ENCODE measurements at regions not wholly inside any gene's neighbourhood (a gene's known extent, or its start where the extent isn't known, plus 50 kb on each side); places are given as distances from the start of the nearest gene placed in this dataset.

DNA sequence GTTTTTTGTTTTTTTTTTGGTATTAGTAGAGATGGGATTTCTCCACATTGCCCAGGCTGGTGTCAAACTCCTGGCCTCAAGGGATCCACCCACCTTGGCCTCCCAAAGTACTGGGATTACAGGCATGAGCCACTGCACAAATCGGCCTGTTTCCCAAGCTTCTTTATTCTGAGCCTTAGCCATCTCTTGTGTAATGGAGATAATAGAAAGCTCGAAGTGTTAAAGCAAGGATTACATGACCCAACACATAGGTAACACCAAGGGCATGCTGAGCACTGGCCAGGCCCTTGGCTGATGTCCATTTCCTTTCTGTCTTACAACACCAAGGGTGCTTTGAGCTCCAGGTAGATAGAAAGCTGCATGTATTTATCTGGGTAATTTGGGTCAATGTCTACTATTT, 187.8 kb upstream of the MEX3C start:
- no peak for DNase-seq
- Histone ChIP-seq H3K27ac (no peak overlapping the region), H3K36me3 (replicated peaks) (no peaks in the 10 kb centered on the region), H3K4me3 (ENCODE audit: low read depth, low read length) (no peak overlapping the region), H3K27me3 (replicated peaks) (no peaks in the 10 kb centered on the region)
- TF ChIP-seq, protein P1, sequence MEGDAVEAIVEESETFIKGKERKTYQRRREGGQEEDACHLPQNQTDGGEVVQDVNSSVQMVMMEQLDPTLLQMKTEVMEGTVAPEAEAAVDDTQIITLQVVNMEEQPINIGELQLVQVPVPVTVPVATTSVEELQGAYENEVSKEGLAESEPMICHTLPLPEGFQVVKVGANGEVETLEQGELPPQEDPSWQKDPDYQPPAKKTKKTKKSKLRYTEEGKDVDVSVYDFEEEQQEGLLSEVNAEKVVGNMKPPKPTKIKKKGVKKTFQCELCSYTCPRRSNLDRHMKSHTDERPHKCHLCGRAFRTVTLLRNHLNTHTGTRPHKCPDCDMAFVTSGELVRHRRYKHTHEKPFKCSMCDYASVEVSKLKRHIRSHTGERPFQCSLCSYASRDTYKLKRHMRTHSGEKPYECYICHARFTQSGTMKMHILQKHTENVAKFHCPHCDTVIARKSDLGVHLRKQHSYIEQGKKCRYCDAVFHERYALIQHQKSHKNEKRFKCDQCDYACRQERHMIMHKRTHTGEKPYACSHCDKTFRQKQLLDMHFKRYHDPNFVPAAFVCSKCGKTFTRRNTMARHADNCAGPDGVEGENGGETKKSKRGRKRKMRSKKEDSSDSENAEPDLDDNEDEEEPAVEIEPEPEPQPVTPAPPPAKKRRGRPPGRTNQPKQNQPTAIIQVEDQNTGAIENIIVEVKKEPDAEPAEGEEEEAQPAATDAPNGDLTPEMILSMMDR (IDR thresholded peaks at IDR 0.05; ENCODE audit: low read depth, low read length, missing control alignments), result no peak
- in situ Hi-C loops (cut with HindIII; ENCODE audit: low pct_ligation_motif_present, low sequenced_read_pairs), result no loop called here

DNA sequence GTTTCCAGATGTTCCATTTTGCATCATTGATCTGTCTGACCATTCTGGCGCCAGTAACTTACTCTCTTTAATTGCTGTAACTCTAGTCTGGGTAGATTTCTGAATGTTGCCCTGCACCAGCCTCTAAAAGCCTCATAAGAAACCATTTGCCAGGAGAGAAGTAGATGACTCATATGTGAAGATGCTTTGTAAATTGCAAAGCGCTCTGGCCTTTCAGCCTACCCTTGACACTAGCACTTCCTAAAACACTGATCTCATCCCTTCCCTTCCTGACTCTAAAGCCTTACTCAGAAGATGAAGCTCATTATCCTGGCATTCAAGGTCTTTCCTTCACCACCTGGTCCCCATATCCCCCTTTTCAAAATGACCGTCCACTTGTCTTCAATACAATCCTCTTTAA, 193.2 kb upstream of the MEX3C start:
- no peak overlapping the region for H3K4me3 ChIP-seq (ENCODE audit: low read depth, low read length)
- peak; percentile 7 for DNase-seq
- TF ChIP-seq, protein P1 (IDR thresholded peaks at IDR 0.05; ENCODE audit: low read depth, low read length, missing control alignments), result no peak
- no peaks in the 10 kb centered on the region for H3K27me3 ChIP-seq (replicated peaks)
- H3K27ac ChIP-seq, result no peak overlapping the region
- no peaks in the 10 kb centered on the region for H3K36me3 ChIP-seq (replicated peaks)
- in situ Hi-C loops (cut with HindIII; ENCODE audit: low pct_ligation_motif_present, low sequenced_read_pairs), result no loop called here

DNA sequence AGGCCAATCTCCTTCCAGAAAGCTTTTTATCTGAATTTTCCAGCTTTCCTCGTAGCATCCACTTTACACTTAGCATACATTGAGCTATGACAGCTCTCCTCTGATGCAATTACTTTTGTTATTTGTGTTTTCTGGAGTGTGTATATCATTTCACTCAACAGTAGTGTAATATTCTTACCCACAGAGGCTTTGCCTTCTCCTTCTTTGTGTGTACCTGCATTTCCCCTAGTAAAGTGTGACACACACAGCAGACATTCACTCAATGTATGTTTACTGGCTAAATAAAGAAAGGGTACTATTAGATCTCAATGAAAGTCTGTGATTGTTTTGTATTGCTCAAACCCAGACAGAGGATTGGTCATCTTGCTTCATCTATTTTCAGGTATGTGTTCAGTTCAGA, 193.7 kb upstream of the MEX3C start:
- no peaks in the 10 kb centered on the region for H3K27me3 ChIP-seq (replicated peaks)
- DNase-seq, result no peak
- no peak overlapping the region for H3K4me3 ChIP-seq (ENCODE audit: low read depth, low read length)
- in situ Hi-C loops (cut with HindIII; ENCODE audit: low pct_ligation_motif_present, low sequenced_read_pairs), result no loop called here
- H3K36me3 ChIP-seq (replicated peaks), result no peaks in the 10 kb centered on the region
- TF ChIP-seq, protein P1 (IDR thresholded peaks at IDR 0.05; ENCODE audit: low read depth, low read length, missing control alignments), result no peak
- no peak overlapping the region for H3K27ac ChIP-seq

DNA sequence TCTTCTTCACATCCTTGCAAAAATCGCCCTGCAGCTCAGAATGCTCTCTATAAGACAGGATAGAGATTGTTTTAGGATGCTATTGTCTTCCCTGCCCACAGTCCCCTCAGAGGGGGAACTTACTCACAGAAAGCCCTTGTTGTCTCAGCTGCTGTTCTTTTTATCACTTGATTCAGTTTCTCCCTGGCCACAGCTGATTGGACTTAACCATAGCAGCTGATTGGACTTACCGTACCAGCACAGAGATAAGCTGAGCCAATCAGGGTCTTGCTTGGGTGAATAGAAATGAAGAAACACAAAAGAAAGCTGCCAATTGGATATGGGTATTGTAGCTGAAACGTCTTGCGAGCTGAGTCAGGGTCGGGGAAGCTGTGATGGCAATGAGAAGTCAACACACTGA, 194.2 kb upstream of the MEX3C start:
- DNase-seq, result no peak
- Histone ChIP-seq H3K4me3 (ENCODE audit: low read depth, low read length) (no peak overlapping the region), H3K27me3 (replicated peaks) (no peaks in the 10 kb centered on the region), H3K27ac (no peak overlapping the region), H3K36me3 (replicated peaks) (no peaks in the 10 kb centered on the region)
- in situ Hi-C loops (cut with HindIII; ENCODE audit: low pct_ligation_motif_present, low sequenced_read_pairs), result no loop called here
- TF ChIP-seq, protein P1 (IDR thresholded peaks at IDR 0.05; ENCODE audit: low read depth, low read length, missing control alignments), result no peak

DNA sequence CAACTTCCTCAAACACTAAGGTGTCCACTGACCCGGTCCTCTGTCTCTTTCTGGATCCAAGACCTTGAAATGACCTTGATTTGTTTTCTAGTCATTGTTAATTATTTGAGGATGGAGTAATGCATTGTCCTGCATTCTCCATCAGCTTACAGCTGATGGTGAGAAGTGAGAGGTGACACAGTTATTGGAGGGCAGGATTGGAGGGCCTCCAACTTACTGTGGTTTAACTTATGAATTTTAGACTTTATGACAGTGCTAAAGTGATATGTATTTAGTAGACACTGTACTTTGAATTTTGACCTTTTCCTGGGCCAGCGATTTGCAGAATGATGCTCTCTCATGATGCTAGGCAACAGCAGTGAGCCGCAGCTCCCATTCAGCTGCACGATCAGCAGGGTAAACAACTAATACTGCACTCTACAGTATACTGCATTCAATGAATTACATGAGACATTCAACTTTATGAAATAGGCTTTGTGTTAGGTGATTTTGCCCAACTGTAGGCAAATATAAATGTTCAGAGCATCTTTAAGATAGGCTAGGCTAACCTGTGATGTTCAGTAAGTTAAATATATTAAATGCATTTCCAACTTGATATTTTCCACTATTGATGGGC, 200.0 kb upstream of the MEX3C start:
- no peak for DNase-seq
- Histone ChIP-seq H3K27me3 (replicated peaks) (no peaks in the 10 kb centered on the region), H3K27ac (no peak overlapping the region), H3K4me3 (ENCODE audit: low read depth, low read length) (no peak overlapping the region), H3K36me3 (replicated peaks) (no peaks in the 10 kb centered on the region)
- in situ Hi-C loops (cut with HindIII; ENCODE audit: low pct_ligation_motif_present, low sequenced_read_pairs), result no loop called here
- TF ChIP-seq, protein P1 (IDR thresholded peaks at IDR 0.05; ENCODE audit: low read depth, low read length, missing control alignments), result no peak

DNA sequence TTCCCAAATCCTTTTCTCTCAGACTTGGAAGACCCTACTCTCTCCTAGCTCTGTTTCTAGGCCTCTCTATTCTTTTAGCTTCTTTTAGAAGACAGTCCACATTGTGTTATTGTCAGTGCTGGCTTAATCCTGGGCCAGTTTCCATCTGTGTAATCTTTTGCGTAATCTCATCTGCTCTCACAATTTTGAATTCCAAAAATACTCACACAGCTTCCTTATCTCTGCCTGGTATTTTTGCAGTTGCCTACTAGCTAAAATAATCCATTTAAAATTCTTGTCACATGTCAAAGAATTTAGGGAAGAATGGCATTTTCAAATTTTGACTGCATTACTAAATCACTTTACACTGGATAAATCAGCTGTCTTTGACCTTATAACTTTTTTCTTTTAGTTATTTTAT, 200.6 kb upstream of the MEX3C start:
- TF ChIP-seq, protein P1 (IDR thresholded peaks at IDR 0.05; ENCODE audit: low read depth, low read length, missing control alignments), result no peak
- H3K36me3 ChIP-seq (replicated peaks), result no peaks in the 10 kb centered on the region
- no peaks in the 10 kb centered on the region for H3K27me3 ChIP-seq (replicated peaks)
- in situ Hi-C loops (cut with HindIII; ENCODE audit: low pct_ligation_motif_present, low sequenced_read_pairs), result no loop called here
- H3K4me3 ChIP-seq (ENCODE audit: low read depth, low read length), result no peak overlapping the region
- no peak overlapping the region for H3K27ac ChIP-seq
- peak; percentile 11 for DNase-seq

All from brain microvascular endothelial cell (primary cell).